Stimulated activated CD4-positive, alpha-beta T cell treated with anti-CD3 and anti-CD28 coated beads, Interleukin-2, amount 100 ng/mL, for 4 hours (primary cell): ENCODE measurements at regions not wholly inside any gene's neighbourhood (a gene's known extent, or its start where the extent isn't known, plus 50 kb on each side); places are given as distances from the start of the nearest gene placed in this dataset.
"Not testable (repeated sequence)": the region's sequence is repeated elsewhere in the genome, so short reads cannot be mapped to it uniquely, and the experiment has no call there.

Experiments used
- DNase-seq: peaks from one replicate; pipeline ENCODE4 v3.0.0-alpha.2; 2020; ENCODE audit warnings: low read depth

- no peak for DNase-seq
These were observed 361.6 kb downstream of the FAM72C start for GRCh38 chr1:143610196-143610595.

- DNase-seq, result no peak
These were observed 366.9 kb downstream of the FAM72C start for GRCh38 chr1:143604887-143605286.

GRCh38 chr1:143584508-143584907 lies 387.3 kb downstream of the FAM72C start:
- no peak for DNase-seq

GRCh38 chr1:143574891-143575520 lies 396.8 kb downstream of the FAM72C start:
- DNase-seq, result no peak

GRCh38 chr1:143572661-143573060 lies 399.1 kb downstream of the FAM72C start:
- DNase-seq, result not testable (repeated sequence)

- DNase-seq, result not testable (repeated sequence)
These were observed 408.0 kb downstream of the FAM72C start for GRCh38 chr1:143563761-143564160.

- DNase-seq, result no peak
These were observed 418.2 kb downstream of the FAM72C start for GRCh38 chr1:143553627-143554026.

- not testable (repeated sequence) for DNase-seq
These were observed 467.1 kb downstream of the FAM72C start for GRCh38 chr1:143504703-143505102.

- DNase-seq, result not testable (repeated sequence)
These were observed 467.7 kb downstream of the FAM72C start for GRCh38 chr1:143504080-143504479.

- DNase-seq, result not testable (repeated sequence)
These were observed 468.7 kb downstream of the FAM72C start for GRCh38 chr1:143503048-143503447.

- not testable (repeated sequence) for DNase-seq
These were observed 469.7 kb downstream of the FAM72C start for GRCh38 chr1:143502038-143502437.

GRCh38 chr1:143498059-143498749 lies 473.6 kb downstream of the FAM72C start:
- DNase-seq, result not testable (repeated sequence)

- no peak for DNase-seq
These were observed 474.4 kb downstream of the FAM72C start for GRCh38 chr1:143497374-143497747.

- not testable (repeated sequence) for DNase-seq
These were observed 475.0 kb downstream of the FAM72C start for GRCh38 chr1:143496526-143497373.
